ENCODE measurements at regions not wholly inside any gene's neighbourhood (a gene's known extent, or its start where the extent isn't known, plus 50 kb on each side); places are given as distances from the start of the nearest gene placed in this dataset.

DNA sequence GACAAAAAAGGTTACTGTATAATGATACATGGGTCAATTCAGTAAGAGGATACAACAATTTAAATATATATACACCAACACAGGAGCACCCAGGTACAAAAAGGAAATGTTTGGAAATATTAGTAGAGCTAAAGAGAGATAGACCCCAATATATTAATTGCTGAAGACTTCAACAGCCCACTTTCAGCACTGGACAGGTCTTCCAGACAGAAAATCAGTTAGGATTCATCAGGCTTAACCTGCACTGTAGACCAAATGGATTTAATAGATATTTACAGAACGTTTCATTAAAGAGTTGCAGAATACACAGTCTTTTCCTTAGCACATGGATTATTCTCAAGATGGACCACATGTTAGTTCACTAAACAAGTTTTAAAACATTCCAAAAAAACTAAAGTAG, 845.9 kb upstream of the GBE1 start:
- TF ChIP-seq EZH2phosphoT487 (conservative IDR thresholded peaks at IDR 0.05; ENCODE audit: low read length) (no peak), CTCF (IDR thresholded peaks at IDR 0.05; ENCODE audit: insufficient read depth, low read length, poor library complexity, severe bottlenecking) (no peak)

GRCh38 chr3:82596805-82597204, 835.4 kb upstream of the GBE1 start:
- H3K9ac ChIP-seq (ENCODE audit: low read length): no peak overlapping the region
- no peaks in the 10 kb centered on the region for H3K79me2 ChIP-seq (ENCODE audit: insufficient read depth, low read length)
- H3K36me3 ChIP-seq (ENCODE audit: low read length): no peaks in the 10 kb centered on the region
- no peak overlapping the region for H3K27ac ChIP-seq (ENCODE audit: low read depth, low read length)
- H3K4me3 ChIP-seq (ENCODE audit: insufficient read depth, low read length, poor library complexity, severe bottlenecking): no peak overlapping the region
- no peak overlapping the region for H3K4me2 ChIP-seq (ENCODE audit: low read depth, low read length, poor library complexity, severe bottlenecking)
- H3K9me3 ChIP-seq (ENCODE audit: insufficient read depth, low read length): peaks cover 20% of the 10 kb centered on the region; the same call in 1 of the 2 replicates
- H2AFZ ChIP-seq (ENCODE audit: low read depth, low read length, severe bottlenecking): no peak overlapping the region
- H3K27me3 ChIP-seq (ENCODE audit: low read length): no peaks in the 10 kb centered on the region
- H3F3A ChIP-seq (ENCODE audit: insufficient read depth): no peaks in the 10 kb centered on the region
- TF ChIP-seq EZH2phosphoT487 (conservative IDR thresholded peaks at IDR 0.05; ENCODE audit: low read length) (no peak), CTCF (IDR thresholded peaks at IDR 0.05; ENCODE audit: insufficient read depth, low read length, poor library complexity, severe bottlenecking) (no peak)
- H4K20me1 ChIP-seq (ENCODE audit: low read depth, low read length): no peaks in the 10 kb centered on the region
- H3K9me2 ChIP-seq (replicated peaks; ENCODE audit: insufficient read depth, low read length): no peaks in the 10 kb centered on the region

More for the DNA sequence above, 845.9 kb upstream of the GBE1 start:
- Histone ChIP-seq H4K20me1 (ENCODE audit: low read depth, low read length) (no peaks in the 10 kb centered on the region), H3K9me2 (replicated peaks; ENCODE audit: insufficient read depth, low read length) (no peaks in the 10 kb centered on the region), H3K79me2 (ENCODE audit: insufficient read depth, low read length) (no peaks in the 10 kb centered on the region), H2AFZ (ENCODE audit: low read depth, low read length, severe bottlenecking) (no peak overlapping the region), H3K27me3 (ENCODE audit: low read length) (no peaks in the 10 kb centered on the region), H3K4me2 (ENCODE audit: low read depth, low read length, poor library complexity, severe bottlenecking) (no peak overlapping the region), H3K9me3 (ENCODE audit: insufficient read depth, low read length) (no peaks in the 10 kb centered on the region; the same call in 1 of the 2 replicates), H3K36me3 (ENCODE audit: low read length) (no peaks in the 10 kb centered on the region), H3K27ac (ENCODE audit: low read depth, low read length) (no peak overlapping the region), H3F3A (ENCODE audit: insufficient read depth) (0 out of 2 replicates have a peak, but pooled peaks cover 3% of the 10 kb centered on the region), H3K9ac (ENCODE audit: low read length) (no peak overlapping the region), H3K4me3 (ENCODE audit: insufficient read depth, low read length, poor library complexity, severe bottlenecking) (no peak overlapping the region)

DNA sequence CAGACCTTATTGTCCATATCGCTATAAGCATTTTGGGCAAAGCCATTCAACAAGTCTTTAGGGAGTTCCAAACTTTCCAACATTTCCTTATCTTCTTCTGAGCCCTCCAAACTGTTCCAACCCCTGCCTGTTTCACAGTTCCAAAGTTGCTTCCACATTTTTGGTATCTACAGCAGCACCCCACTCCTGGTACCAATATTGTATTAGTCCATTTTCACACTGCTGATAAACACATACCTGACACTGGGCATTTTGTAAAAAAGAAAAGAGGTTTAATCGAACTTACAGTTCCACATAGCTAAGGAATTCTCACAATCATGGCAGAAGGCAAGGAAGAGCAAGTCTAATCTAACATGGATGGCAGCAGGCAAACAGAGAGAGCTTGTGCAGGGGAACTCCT, 834.1 kb upstream of the GBE1 start:
- peaks cover 20% of the 10 kb centered on the region; the same call in 1 of the 2 replicates for H3K9me3 ChIP-seq (ENCODE audit: insufficient read depth, low read length)
- no peak overlapping the region for H3K4me3 ChIP-seq (ENCODE audit: insufficient read depth, low read length, poor library complexity, severe bottlenecking)
- no peak overlapping the region for H3K9ac ChIP-seq (ENCODE audit: low read length)
- H4K20me1 ChIP-seq (ENCODE audit: low read depth, low read length): no peaks in the 10 kb centered on the region
- no peak overlapping the region for H3K4me2 ChIP-seq (ENCODE audit: low read depth, low read length, poor library complexity, severe bottlenecking)
- H3K27me3 ChIP-seq (ENCODE audit: low read length): no peaks in the 10 kb centered on the region
- no peaks in the 10 kb centered on the region for H3F3A ChIP-seq (ENCODE audit: insufficient read depth)
- H3K9me2 ChIP-seq (replicated peaks; ENCODE audit: insufficient read depth, low read length): no peaks in the 10 kb centered on the region
- no peaks in the 10 kb centered on the region for H3K79me2 ChIP-seq (ENCODE audit: insufficient read depth, low read length)
- H3K36me3 ChIP-seq (ENCODE audit: low read length): no peaks in the 10 kb centered on the region
- H2AFZ ChIP-seq (ENCODE audit: low read depth, low read length, severe bottlenecking): no peak overlapping the region
- TF ChIP-seq EZH2phosphoT487 (conservative IDR thresholded peaks at IDR 0.05; ENCODE audit: low read length) (no peak), CTCF (IDR thresholded peaks at IDR 0.05; ENCODE audit: insufficient read depth, low read length, poor library complexity, severe bottlenecking) (no peak)
- H3K27ac ChIP-seq (ENCODE audit: low read depth, low read length): no peak overlapping the region

Measured in SU-DHL-6 (cell line).